HS-5 (cell line): ENCODE measurements at regions not wholly inside any gene's neighbourhood (a gene's known extent, or its start where the extent isn't known, plus 50 kb on each side); places are given as distances from the start of the nearest gene placed in this dataset.

Experiments used
- DNase-seq: peaks from one replicate; pipeline ENCODE4 v3.0.0-alpha.2; 2012; ENCODE audit warnings: low read depth

DNA sequence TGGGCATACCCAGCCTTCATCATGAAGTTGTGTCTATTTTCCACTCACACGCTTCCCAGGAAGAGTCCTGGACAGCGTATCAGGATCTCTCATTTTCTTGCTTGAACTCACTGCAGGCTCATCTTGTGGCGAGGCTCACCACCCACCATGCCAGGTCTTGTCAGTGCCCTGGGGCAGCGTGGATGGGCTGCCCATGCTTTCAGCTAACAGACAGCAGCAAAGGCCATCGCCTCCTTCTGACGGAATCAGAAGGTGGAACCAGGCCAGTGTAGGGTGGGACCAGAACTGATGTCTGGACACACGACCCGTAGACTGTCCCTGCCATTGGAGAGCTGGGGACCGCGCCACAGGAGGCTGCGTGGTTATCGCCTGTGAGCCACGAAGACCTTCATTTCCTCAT, 169.4 kb downstream of the FOXL1 start:
- DNase-seq: no peak

DNA sequence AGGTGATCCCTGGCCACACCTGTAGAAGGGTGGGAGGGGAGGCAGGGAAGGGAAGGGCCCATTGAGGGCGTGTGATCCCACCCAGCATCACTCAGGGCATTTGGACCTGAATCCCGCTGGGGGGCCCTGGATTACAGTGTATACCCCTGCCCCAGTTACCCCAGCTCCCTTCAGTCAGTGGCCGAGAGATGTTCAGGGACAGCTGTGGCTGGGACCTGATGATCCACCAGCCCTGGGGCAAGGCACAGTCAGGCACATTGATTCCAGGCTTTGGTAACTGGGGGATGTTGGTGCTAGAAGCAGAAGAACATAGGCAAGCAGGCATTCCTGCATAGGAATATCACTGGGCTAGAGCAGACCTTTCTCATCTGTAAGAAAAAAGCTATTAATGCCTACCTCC, 170.3 kb downstream of the FOXL1 start:
- DNase-seq: no peak

DNA sequence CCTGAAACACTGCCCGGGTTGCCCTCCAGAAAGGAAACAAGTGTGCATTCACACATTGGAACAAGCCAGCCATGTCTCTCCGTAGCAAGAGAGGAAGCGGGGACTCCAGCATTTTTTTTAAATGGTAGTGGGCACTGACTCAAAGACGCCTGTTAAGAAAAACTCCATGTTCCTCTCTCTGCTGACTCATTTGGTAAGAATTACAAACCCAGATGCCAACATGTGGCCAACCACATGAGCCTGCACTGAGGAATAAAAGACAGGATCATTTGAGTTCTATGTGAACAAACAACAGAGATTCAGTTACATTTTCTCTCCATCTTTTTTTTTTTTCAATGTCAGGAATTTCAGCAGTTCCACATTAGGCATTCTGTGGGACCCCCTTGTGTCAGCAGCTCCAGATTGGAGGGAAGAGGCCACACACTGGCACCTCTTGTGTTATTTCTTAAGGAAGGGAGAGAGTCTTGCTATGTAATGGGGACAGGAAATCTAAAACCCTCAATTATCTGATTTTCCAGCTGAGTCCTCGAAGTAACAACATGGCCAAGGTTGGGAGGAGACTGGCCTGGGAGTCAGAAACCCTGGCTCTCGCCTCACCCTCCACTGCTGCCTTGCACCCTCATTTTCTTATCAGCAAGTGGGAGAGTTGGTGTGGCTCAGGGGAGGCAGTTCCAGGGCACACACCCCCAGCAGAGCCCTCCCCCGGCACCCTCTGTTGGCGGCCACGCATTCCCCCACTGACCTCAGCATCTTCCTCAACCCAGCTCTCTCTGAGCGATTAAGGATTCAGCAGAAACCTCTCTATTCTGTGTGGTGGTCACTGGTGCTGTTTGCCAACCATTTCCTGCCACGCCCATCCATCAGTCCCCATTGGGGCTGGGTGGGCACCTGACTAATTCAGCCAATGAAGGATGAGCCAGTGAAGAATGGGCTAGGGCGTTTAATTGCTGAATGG, 173.0 kb downstream of the FOXL1 start:
- DNase-seq: peak; percentile 46

DNA sequence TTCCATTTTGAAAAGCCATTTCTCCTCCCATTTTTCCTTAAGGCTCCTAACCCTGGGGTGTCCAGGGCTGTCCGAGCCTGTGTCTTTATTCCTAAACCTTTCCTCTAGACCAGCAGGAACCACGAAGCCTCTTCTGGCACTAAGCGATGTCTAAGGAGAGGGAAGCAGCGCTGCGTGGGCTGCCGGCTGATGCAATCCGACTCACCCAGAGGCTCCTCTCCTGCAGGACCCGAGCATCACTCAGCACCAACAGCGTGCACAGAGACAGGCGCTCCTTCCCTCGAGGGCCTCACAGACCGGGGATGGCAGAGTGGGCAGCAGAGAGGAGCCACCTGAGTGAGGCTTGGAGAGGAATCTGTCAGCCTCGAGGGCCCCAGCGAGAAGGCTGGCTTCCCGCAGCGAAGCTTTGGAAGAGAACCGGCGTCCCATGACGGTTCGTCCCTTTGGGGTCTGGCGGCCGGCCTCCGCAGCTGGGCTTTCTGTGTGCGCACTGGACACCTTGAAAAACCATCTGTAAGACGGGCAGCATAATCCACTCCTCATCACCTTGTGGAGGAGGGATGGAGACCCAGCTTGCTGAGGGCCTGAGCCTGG, 174.3 kb downstream of the FOXL1 start:
- DNase-seq: no peak

DNA sequence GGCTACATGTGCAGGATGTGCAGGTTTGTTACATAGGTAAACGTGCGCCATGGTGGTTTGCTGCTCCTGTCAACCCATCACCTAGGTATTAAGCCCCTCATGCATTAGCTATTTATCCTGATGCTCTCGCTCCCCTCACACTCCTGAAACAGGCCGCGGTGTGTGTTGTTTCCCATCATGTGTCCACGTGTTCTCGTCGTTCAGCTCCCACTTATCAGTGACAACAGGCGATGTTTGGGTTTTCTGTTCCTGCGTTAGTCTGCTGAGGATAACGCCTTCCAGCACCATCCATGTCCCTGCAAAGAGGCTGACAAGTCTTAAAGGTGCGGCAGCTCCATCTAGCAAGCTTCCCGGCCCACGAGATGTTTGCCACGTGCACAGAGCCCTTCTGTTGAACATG, 175.1 kb downstream of the FOXL1 start:
- DNase-seq: no peak

DNA sequence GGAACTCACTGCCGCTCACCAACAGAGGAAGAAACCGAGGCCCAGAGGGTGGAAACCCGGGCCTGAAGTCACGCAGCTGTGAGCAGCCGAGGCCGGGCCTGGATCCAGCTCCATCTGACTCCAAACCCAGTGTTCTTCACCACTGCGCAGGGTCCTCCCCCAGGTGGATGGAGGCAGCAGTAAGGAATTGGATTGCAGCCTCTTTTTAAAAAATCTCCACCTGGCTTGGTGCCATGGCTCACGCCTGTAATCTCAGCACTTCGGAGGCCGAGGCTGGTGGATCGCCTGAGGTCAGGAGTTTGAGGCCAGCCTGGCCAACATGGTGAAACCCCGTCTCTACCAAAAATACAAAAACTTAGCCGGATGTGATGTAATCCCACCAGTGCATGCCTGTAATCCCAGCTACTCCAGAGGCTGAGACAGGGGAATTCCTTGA, 177.2 kb downstream of the FOXL1 start:
- DNase-seq: no peak

DNA sequence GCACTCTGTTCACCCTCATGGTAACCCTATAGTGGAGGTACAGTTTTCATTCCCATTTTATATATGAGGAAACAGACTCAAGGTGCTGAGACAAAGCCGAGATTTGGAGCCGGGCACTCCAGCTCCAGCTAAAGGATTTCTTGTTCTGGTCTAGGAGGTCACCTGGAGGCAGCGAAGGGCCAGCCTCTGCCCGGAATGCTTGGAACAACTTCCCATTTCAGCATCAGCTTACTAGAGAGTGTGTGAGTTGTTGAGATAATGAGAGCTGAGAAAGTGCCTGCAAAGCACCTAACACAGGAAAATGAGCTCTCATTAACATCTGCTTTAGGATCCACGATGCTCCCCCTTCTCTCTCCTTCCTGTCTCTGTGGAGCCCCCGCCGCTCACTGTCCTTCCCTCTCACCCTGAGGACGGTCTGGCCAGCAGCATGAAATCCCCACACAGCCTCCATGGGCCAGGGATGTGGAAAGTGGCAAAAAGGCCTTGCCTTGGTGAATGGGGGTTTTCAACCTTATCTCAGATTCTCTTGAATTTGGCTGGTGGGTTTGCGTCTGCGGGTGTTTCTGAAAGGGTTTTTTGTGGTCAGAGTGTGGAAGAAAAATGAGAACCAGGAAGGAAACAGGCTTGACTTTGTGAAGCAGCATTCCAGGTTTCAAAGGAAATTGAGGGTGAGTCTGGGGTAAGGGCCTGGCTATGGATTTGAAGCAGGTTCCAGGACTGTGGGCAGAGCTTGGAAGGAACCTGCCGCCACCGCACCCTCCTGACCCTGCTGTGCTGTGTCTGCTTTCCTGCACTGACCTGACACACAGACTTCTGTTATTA, 178.7 kb downstream of the FOXL1 start:
- no peak for DNase-seq

DNA sequence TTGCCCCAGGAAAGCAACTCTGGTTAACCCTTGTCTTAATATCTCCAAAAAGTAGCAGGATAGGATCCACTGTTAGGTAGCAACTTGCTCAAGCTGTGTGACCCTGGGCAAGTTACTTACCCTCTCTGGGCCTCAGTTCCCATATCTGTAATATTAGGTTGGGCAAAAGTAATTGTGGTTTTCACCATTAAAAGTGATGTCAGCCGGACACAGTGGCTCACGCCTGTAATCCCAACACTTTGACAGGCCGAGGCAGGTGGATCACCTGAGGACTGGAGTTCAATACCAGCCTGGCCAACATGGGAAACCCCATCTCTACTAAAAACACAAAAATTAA, 179.3 kb downstream of the FOXL1 start:
- DNase-seq: no peak

DNA sequence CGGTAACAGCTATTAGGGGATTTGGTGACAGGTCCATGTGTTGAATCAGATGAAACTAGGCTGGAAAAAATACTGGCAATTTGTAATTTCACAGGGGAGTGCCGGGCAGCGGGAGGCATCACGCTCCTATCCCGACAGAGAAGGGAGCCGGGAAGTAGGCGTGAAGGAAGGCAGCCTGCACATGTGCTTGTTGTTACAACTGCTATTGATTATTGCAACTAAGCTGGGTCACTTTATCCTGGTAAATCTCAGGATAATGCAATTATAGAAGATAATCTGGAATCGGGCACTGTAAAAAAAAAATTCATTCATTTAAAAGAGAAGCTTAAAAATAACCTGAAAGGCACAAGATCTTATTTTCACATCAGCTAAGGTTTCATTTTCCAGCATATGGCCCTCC, 180.6 kb downstream of the FOXL1 start:
- DNase-seq: no peak

DNA sequence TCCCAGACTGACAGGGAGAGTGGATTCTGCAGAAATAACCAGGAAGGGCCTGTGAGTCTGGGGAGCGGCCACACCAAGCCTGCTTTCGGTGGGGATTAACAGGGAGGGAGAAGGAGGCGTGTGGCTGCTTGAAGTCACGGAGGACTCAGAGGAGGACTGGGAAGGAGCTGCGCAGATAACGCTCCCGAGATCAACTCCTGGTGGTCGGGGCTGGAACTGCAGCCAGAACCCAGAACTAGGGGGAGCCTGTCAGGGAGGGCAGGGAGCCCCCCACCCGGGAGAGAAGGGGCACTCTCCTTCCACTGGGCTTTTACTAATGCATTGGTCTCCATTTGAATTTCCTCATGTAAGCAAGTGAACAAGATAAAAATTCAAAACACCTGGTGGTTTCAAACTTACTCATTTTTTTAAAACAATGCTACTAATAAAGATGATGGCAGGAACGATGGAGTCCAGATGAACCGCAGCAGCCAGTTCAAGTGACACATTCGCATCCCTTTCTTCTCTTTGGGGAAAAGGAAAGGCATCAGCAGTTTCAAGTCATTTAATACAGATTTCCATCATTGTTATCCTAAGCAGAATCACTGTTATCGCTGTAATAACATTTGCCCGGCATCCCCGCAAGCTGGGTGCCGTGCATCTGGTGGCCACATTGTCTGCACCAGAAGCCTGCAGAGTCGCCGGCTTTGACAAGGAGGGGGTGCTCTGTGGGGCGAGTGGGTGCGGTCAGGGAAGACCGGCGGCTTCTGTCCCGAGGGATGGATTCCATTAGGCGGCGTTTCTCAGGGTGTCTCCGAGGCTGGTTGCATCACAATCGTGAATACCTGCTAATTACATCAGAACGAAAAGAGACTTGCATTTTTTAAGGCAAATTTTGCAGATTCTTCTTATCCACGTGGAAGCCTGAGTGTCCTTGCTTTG, 183.0 kb downstream of the FOXL1 start:
- DNase-seq: no peak

DNA sequence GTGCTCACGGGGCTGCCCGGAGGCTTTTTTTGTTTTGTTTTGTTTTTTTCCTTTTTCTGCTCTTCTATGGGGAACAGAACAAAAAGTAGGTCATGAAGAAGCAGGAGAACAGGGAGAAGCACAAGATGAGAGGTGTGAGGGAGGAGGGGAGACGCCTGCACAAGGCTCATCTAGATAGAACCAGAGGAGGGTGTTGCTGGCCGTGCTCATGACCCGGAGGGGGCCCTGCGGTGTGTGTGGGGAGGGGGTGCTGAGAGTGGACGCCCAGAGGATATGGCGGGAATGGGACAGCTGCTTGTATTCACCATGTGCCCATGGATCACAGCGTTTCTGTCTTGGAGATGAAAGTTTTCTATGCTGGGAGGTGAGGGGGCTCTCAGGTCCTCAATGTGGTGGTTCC, 183.7 kb downstream of the FOXL1 start:
- DNase-seq: no peak

DNA sequence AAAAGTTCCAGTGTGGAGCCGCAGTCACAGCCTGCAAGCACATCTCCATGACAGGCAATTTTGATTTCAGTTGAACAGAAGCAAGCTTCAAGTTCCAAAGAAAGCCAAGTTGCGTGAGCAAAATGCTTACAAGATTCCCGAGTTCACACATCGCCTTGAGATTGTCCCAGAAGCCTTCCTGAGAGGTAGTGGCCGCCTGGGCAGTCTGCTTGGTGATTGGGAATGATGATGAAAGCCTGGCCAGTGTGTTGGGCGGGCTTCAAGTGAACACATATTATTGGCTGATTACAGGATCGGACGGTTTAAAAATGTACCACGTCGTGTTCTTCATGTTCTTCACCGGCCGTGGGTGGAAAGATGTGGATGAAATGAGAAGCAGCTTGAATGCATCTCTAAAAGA, 185.5 kb downstream of the FOXL1 start:
- DNase-seq: no peak

DNA sequence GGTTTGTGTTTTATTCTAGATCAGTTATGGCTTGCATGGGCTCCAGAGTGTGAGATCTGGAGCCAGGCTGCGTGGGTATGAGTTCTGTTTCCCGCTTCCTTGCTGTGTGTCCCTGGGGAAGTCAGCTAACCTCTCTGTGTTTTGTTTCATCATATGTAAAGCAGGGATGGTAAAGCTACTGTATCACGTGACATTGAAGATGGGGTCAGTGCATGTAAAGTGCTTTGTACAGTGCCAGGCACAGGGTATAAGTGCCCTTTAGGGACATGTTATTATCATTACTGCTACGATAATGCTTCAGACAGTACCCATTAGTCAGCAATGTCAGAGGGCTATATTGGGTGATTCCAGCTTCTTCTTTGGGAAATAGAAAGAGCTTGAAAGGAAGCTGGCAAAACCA, 186.2 kb downstream of the FOXL1 start:
- DNase-seq: no peak

DNA sequence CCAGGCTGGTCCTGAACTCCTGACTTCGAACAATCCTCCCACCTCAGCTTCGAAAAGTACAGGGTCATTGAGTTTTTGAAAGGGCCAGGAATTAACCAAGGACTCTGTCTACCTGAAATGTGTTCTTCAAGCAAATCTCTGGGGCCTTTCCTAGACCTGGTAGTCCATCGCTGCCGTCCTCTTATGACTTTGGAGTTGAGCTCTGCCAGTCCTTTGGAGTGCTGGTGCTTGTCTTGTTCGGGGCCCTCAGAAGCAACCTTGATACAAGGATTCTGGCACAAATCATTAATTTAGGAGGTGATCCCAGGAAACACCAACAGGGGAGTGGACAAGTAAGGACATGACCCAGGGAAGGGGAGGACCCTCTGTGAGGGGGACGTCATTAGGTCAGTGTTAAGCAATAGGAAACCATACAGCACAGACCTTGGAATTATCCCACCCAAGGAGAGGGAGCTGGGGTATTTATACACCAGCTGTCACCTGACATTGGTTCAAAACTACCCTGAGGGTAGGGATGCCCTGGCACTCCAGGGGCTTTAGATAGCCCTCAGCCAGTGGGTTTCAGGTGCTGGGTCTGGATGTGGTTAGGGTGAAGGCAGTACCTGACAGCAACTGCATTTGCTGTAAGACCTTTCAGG, 187.2 kb downstream of the FOXL1 start:
- no peak for DNase-seq

DNA sequence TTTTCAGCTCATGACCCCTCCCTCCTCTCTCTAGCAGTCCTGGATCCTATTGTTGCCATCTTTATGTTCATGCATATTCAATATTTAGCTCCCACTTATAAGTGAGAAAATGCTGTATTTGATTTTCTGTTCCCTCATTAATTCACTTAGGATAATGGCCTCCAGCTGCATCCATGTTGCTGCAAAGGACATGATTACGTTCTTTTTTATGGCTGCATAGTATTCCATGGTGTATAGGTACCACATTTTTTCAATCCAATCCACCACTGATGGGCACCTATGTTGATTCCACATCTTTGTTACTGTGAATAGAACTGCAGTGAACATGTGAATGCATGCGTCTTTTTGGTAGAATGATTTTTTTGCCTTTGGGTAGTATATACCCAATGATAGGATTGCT, 188.4 kb downstream of the FOXL1 start:
- DNase-seq: no peak

DNA sequence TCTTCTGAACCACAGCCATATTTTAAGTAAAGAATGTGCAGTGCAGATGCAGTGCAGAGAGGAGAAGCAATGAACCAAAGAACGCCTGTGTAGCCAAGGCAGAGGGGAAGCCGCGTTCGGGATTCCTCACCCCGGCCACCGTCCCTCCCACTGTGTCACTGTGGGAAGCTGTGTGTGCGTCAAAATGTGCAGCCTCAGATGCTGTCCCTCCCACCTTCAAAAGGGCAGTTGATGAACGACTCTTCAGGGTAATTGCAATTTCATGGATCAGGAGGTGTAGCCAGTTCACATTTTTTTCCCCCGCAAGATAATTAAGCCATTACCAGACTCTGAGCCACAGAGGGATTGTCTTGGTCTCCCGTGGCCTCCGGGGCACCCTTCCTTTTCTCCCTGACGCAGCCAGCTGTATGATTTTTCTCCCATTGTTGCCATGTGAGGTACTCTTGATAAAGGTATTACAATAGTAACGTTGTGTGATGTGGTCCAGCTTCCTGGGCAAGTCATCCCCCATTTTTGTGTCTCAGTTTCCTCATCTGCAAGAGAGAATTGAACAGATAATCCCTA, 190.0 kb downstream of the FOXL1 start:
- no peak for DNase-seq

DNA sequence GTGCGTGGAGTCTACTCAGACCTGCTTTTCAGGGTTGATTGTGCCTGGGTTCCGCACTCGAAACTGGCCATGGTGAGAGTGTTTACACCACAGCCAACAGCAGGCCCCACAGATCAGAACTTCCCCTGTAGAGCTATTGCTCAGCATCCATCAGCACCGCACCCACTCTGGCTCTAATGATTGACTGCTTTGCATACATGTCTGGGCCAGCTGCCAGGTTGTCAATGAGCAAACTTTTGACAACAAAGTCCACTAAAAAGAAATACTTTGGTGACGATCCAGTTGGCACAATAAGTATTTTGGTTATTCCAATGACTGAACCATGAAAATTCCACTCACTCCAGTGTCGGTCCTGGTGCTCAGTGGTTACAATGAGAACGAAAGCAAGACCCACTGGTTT, 190.7 kb downstream of the FOXL1 start:
- no peak for DNase-seq

DNA sequence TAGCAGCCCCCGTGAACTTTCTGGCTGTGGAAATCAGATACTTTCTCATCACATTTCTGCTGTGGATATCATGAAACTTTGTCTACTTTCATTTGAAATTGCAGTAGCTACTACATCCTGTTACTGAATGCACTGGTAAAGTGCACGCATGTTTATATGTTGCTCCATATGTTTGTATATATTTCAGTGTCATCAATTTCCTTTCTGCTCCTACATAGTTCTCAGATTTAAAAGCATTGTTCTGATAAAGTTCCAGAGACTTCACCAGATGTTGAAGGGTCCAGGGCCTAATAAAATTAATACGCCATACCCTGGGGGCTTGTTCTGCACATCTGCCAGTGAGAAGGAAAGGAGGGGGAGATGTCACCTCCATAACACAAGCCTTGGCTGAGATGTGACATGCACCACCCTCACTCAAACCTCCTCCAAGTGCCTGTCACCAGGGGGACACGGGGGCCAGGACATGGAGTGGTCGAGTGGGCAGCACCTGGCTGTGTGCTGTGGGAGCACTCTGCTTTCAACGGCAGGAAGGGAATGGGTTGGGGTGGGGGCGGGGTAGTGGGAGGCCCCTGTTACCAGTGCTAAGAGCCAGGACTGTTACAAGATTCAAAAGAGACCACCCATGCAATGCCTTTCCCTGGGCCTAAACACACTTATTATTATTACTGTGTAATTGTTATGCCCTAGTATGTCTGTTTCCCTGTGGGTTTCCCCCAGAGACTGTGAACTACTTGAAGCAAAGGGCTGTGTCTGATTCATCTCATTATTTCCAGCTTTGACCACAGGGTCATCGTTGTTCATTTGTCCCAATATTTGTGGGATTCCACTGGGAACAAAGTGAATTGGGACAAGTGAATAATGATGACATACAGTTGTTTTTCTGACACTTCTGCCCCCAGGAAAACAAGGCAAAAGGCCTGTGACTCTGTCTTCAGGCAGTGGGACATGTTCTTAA, 193.4 kb downstream of the FOXL1 start:
- no peak for DNase-seq

DNA sequence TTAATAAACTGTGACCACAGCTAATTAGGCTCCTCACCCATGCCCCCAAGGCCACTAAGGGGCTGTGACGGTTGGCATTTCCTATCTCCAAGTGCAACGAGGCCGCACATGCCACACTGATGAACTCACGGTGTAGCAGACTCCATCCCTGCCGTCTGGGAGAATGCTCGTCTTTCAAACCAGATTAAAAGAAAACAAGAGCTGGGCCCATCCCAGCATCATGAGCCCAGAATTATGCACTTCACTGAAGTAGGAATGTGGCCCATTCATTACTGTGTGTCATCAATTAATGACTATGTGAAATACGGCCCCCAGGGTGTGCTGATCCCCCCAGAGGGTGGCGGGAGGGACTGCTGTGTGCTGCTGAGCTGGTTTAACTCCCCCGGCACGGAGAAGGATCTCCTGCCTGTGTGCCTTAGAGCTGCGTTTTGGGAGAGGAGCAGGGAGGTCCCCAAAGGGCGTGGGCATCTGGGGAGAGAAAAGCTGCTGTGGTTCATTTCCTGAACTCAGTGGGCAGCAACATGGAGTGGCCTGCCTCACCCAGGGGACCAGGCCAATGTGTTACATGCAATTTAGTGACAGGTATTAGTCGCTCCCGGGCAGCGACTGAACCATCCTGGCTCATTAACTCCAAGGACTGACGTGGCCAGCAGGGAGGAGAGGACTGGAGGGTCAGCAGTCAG, 194.5 kb downstream of the FOXL1 start:
- DNase-seq: no peak
